A549 (cell line): ENCODE measurements at regions not wholly inside any gene's neighbourhood (a gene's known extent, or its start where the extent isn't known, plus 50 kb on each side); places are given as distances from the start of the nearest gene placed in this dataset.

Source experiments
- ATAC-seq, 2 experiments: fragments of 200-7000 bp in 1 of 2; fragments of >200 bp in 1 of 2; cut with Nextera tagmentation in 1 of 2; cut with Tn5 transposase in 1 of 2; 3 replicates each; pipeline versions ENCODE4 v1.8.0 to v1.9.1; 2018 to 2020; ENCODE audit warnings: mild to moderate bottlenecking in 1 of 2, moderate library complexity in 1 of 2
- CTCF ChIA-PET: fragments of 300-600 bp; sonication (Branson Sonifier 250); formaldehyde crosslinking; extraction: SDS; loops from one replicate; lab custom pipeline; 2021; ENCODE audit warnings: antibody characterized with exemption, inconsistent platforms; lab: Yijun Ruan, JAX
- POLR2A ChIA-PET: fragments of 350-600 bp; formaldehyde crosslinking; extraction: SDS; loops from one replicate; lab custom pipeline; 2021; ENCODE audit warnings: antibody characterized with exemption, inconsistent platforms; lab: Yijun Ruan, JAX
- DNase-seq, 2 experiments: peaks; one replicate each; pipeline versions ENCODE4 v3.0.0 to v3.0.0-alpha.2; 2011 to 2016; ENCODE audit warnings: low read depth in 1 of 2, low spot score in 1 of 2
- FAIRE-seq: peaks from 2 replicates; lab custom pipeline; 2011; peaks lifted over from hg19 to GRCh38; lab: Jason Lieb, UNC
- H3K27ac ChIP-seq, 2 experiments: fragments of >200 bp; sonication (Bioruptor Twin); formaldehyde crosslinking; 3 replicates each; pipeline ENCODE4 v1.5.1; 2016 to 2017
- H3K4me1 ChIP-seq: fragments of >200 bp; sonication (Bioruptor Twin); formaldehyde crosslinking; 3 replicates; pipeline ENCODE4 v1.6.1; 2016
- H3K4me2 ChIP-seq: fragments of >200 bp; sonication (Bioruptor Twin); formaldehyde crosslinking; 3 replicates; pipeline ENCODE4 v1.6.1; 2016
- H3K4me3 ChIP-seq: fragments of >200 bp; sonication (Bioruptor Twin); formaldehyde crosslinking; 3 replicates; pipeline ENCODE4 v1.5.1; 2016
- H3K9me3 ChIP-seq: fragments of >200 bp; sonication (Bioruptor Twin); formaldehyde crosslinking; 3 replicates; pipeline ENCODE4 v1.6.1; 2016
- ATOH8 ChIP-seq: fragments of 250-450 bp; sonication (Bioruptor Pico); IDR thresholded peaks from 2 replicates; pipeline ENCODE4 v1.5.0; 2020; ENCODE audit warnings: low read depth, mild to moderate bottlenecking, moderate library complexity
- CBX2 ChIP-seq: fragments of 200-600 bp; sonication (generic); IDR thresholded peaks from 2 replicates; pipeline ENCODE4 v1.6.1; 2016; ENCODE audit warnings: low read depth, mild to moderate bottlenecking, borderline replicate concordance
- CEBPB ChIP-seq, 2 experiments: fragments of >200 bp in 1 of 2; sonication (Bioruptor Twin) in 1 of 2; formaldehyde crosslinking in 1 of 2; IDR thresholded peaks; 2 replicates each; pipeline ENCODE4 v1.6.1; 2012 to 2016
- CHD4 ChIP-seq: fragments of 200-600 bp; sonication (generic); IDR thresholded peaks from 2 replicates; pipeline ENCODE4 v1.6.1; 2016; ENCODE audit warnings: antibody characterized with exemption, mild to moderate bottlenecking, borderline replicate concordance
- EHF ChIP-seq: fragments of 250-450 bp; sonication (Bioruptor Pico); IDR thresholded peaks from 2 replicates; pipeline ENCODE4 v1.5.0; 2020; ENCODE audit warnings: mild to moderate bottlenecking
- EHMT2 ChIP-seq: fragments of 200-600 bp; sonication (generic); IDR thresholded peaks from 2 replicates; pipeline ENCODE4 v1.6.1; 2016; ENCODE audit warnings: antibody characterized with exemption, low read depth, mild to moderate bottlenecking, moderate library complexity
- FOXS1 ChIP-seq: fragments of 250-450 bp; sonication (Bioruptor Pico); IDR thresholded peaks from 2 replicates; pipeline ENCODE4 v1.5.0; 2020; ENCODE audit warnings: mild to moderate bottlenecking, moderate library complexity
- GATA3 ChIP-seq: IDR thresholded peaks from 2 replicates; pipeline ENCODE4 v1.6.1; 2012; ENCODE audit warnings: borderline replicate concordance
- HDAC2 ChIP-seq: fragments of 200-600 bp; sonication (generic); IDR thresholded peaks from 2 replicates; pipeline ENCODE4 v1.6.1; 2016
- JUNB ChIP-seq: fragments of >200 bp; sonication (Bioruptor Twin); formaldehyde crosslinking; IDR thresholded peaks from 2 replicates; pipeline ENCODE4 v1.6.1; 2016
- KDM1A ChIP-seq: fragments of 200-600 bp; sonication (generic); IDR thresholded peaks from 2 replicates; pipeline ENCODE4 v1.6.1; 2016; ENCODE audit warnings: low read depth, mild to moderate bottlenecking
- MAFK ChIP-seq: fragments of 450-650 bp; IDR thresholded peaks from 2 replicates; pipeline ENCODE4 v1.6.1; 2014; ENCODE audit not compliant: partially characterized antibody
- NR3C1 ChIP-seq: fragments of >200 bp; sonication (Bioruptor Twin); formaldehyde crosslinking; IDR thresholded peaks from 3 replicates; pipeline ENCODE4 v1.6.1; 2017
- POLR2AphosphoS2 ChIP-seq: conservative IDR thresholded peaks from 2 replicates; pipeline ENCODE4 v1.6.1; 2012; ENCODE audit warnings: low read length, improper control_type of control experiment, inconsistent platforms
- RAD21 ChIP-seq, 2 experiments: fragments of >200 bp in 1 of 2; sonication (Bioruptor Twin) in 1 of 2; formaldehyde crosslinking in 1 of 2; IDR thresholded peaks in 1 of 2; conservative IDR thresholded peaks in 1 of 2; 2 replicates in 1 of 2; 3 replicates in 1 of 2; pipeline ENCODE4 v1.6.1; 2012 to 2018; ENCODE audit warnings: inconsistent platforms in 1 of 2
- SMC3 ChIP-seq: fragments of >200 bp; sonication (Bioruptor Twin); formaldehyde crosslinking; IDR thresholded peaks from 3 replicates; pipeline ENCODE4 v1.6.1; 2018; ENCODE audit warnings: inconsistent platforms
- SREBF2 ChIP-seq: fragments of 450-650 bp; IDR thresholded peaks from 2 replicates; pipeline ENCODE4 v1.6.1; 2014; ENCODE audit warnings: mild to moderate bottlenecking, moderate library complexity
- ZSCAN20 ChIP-seq: fragments of 250-450 bp; sonication (Bioruptor Pico); IDR thresholded peaks from 2 replicates; pipeline ENCODE4 v1.8.0; 2022; ENCODE audit warnings: mild to moderate bottlenecking, moderate library complexity
- WGBS: methylation state at CpG from one replicate; pipeline ENCODE4 v1.1.6; 2017; ENCODE audit errors: missing lambda C conversion rate; 5-methylcytosine and 5-hydroxymethylcytosine counted together
- TF ChIP-seq, protein P1 (sequence below): IDR thresholded peaks from 2 replicates; pipeline ENCODE4 v1.6.1; 2012
- TF ChIP-seq, protein P2 (sequence below): fragments of >200 bp; sonication (Bioruptor Twin); formaldehyde crosslinking; IDR thresholded peaks from 3 replicates; pipeline ENCODE4 v1.5.1; 2016
- TF ChIP-seq, protein P3 (sequence below): fragments of 250-450 bp; sonication (Bioruptor Pico); IDR thresholded peaks from 2 replicates; pipeline ENCODE4 v1.5.0; 2021; ENCODE audit warnings: mild to moderate bottlenecking, moderate library complexity, borderline replicate concordance
- TF ChIP-seq, protein P4 (sequence below): fragments of >200 bp; sonication (Bioruptor Twin); formaldehyde crosslinking; IDR thresholded peaks from 3 replicates; pipeline ENCODE4 v1.6.1; 2016
- TF ChIP-seq, protein P5 (sequence below): fragments of >200 bp; sonication (Bioruptor Twin); formaldehyde crosslinking; IDR thresholded peaks from 2 replicates; pipeline ENCODE4 v1.6.1; 2016

- no peak for TF ChIP-seq POLR2AphosphoS2
- TF ChIP-seq ATOH8 (CRISPR knock-in tag), result no peak
- TF ChIP-seq EHF (CRISPR knock-in tag), result no peak
- TF ChIP-seq ZSCAN20, result no peak
- no peak for TF ChIP-seq EHMT2
- TF ChIP-seq, protein P1, sequence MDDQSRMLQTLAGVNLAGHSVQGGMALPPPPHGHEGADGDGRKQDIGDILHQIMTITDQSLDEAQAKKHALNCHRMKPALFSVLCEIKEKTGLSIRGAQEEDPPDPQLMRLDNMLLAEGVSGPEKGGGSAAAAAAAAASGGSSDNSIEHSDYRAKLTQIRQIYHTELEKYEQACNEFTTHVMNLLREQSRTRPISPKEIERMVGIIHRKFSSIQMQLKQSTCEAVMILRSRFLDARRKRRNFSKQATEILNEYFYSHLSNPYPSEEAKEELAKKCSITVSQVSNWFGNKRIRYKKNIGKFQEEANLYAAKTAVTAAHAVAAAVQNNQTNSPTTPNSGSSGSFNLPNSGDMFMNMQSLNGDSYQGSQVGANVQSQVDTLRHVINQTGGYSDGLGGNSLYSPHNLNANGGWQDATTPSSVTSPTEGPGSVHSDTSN, result no peak
- TF ChIP-seq, protein P2, sequence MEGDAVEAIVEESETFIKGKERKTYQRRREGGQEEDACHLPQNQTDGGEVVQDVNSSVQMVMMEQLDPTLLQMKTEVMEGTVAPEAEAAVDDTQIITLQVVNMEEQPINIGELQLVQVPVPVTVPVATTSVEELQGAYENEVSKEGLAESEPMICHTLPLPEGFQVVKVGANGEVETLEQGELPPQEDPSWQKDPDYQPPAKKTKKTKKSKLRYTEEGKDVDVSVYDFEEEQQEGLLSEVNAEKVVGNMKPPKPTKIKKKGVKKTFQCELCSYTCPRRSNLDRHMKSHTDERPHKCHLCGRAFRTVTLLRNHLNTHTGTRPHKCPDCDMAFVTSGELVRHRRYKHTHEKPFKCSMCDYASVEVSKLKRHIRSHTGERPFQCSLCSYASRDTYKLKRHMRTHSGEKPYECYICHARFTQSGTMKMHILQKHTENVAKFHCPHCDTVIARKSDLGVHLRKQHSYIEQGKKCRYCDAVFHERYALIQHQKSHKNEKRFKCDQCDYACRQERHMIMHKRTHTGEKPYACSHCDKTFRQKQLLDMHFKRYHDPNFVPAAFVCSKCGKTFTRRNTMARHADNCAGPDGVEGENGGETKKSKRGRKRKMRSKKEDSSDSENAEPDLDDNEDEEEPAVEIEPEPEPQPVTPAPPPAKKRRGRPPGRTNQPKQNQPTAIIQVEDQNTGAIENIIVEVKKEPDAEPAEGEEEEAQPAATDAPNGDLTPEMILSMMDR, result no peak
- TF ChIP-seq SMC3, result no peak
- TF ChIP-seq NR3C1, result no peak
- TF ChIP-seq, protein P3, sequence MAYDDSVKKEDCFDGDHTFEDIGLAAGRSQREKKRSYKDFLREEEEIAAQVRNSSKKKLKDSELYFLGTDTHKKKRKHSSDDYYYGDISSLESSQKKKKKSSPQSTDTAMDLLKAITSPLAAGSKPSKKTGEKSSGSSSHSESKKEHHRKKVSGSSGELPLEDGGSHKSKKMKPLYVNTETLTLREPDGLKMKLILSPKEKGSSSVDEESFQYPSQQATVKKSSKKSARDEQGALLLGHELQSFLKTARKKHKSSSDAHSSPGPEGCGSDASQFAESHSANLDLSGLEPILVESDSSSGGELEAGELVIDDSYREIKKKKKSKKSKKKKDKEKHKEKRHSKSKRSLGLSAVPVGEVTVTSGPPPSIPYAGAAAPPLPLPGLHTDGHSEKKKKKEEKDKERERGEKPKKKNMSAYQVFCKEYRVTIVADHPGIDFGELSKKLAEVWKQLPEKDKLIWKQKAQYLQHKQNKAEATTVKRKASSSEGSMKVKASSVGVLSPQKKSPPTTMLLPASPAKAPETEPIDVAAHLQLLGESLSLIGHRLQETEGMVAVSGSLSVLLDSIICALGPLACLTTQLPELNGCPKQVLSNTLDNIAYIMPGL (CRISPR knock-in tag), result no peak
- TF ChIP-seq CHD4, result no peak
- TF ChIP-seq HDAC2, result no peak
- TF ChIP-seq KDM1A, result no peak
- TF ChIP-seq GATA3, result no peak
- no peak for TF ChIP-seq FOXS1 (CRISPR knock-in tag)
- H3K4me1 ChIP-seq, result no peaks in the 10 kb centered on the region
- ChIA-PET CTCF (no interaction called here), POLR2A (no interaction called here)
- no peak overlapping the region for H3K4me3 ChIP-seq
- no peak for ATAC-seq
- DNase-seq, result no peak
- WGBS, result 15% methylated on average over 6 of the region's 6 CpGs
- no peak for FAIRE-seq
- no peak overlapping the region for H3K27ac ChIP-seq
- H3K9me3 ChIP-seq, result no peaks in the 10 kb centered on the region
- no peak overlapping the region for H3K4me2 ChIP-seq
These were observed 91.1 kb upstream of the NOL4 start for GRCh38 chr18:34315591-34316352.

DNA sequence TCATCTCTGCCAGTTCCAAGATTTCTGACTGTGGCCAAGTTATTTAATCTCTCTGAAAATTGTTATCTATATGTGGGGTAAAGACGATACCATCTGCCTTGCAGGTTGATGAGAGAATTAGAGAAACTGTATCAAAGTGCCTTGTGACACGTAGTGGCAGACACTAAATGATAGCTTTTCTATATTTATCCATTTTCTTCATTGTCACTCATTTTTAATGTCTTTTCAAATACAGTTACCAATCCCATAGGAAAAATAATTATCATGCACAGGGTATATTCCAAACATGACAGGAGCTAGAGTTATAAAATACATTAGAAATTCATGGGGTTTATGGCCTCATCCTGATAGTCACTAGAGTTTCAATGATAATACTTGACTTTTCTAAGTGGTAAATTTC is 95.6 kb upstream of the NOL4 start:
- FAIRE-seq, result no peak
- TF ChIP-seq CBX2 (no peak), CHD4 (no peak), MAFK (no peak), JUNB (no peak), RAD21 (conservative IDR thresholded peaks at IDR 0.05 in 1 of 2, IDR thresholded peaks at IDR 0.05 in 1 of 2) (no peak), EHMT2 (no peak), ZSCAN20 (no peak), SREBF2 (no peak), CEBPB (IDR thresholded peaks at IDR 0.05) (no peak)
- TF ChIP-seq, protein P4, sequence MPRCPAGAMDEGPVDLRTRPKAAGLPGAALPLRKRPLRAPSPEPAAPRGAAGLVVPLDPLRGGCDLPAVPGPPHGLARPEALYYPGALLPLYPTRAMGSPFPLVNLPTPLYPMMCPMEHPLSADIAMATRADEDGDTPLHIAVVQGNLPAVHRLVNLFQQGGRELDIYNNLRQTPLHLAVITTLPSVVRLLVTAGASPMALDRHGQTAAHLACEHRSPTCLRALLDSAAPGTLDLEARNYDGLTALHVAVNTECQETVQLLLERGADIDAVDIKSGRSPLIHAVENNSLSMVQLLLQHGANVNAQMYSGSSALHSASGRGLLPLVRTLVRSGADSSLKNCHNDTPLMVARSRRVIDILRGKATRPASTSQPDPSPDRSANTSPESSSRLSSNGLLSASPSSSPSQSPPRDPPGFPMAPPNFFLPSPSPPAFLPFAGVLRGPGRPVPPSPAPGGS, result no peak
- TF ChIP-seq, protein P5, sequence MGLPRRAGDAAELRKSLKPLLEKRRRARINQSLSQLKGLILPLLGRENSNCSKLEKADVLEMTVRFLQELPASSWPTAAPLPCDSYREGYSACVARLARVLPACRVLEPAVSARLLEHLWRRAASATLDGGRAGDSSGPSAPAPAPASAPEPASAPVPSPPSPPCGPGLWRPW, result no peak
- TF ChIP-seq, all 56 proteins: peak for 0
- H3K27ac ChIP-seq, result no peak overlapping the region
- no peak for ATAC-seq
- ChIA-PET POLR2A (no interaction called here), CTCF (no interaction called here)
- no peak for DNase-seq
- H3K4me3 ChIP-seq, result no peak overlapping the region
- no peak overlapping the region for H3K4me2 ChIP-seq
- H3K4me1 ChIP-seq, result no peaks in the 10 kb centered on the region
- WGBS, result 0% methylated on average over 2 of the region's 2 CpGs
- H3K9me3 ChIP-seq, result no peaks in the 10 kb centered on the region
